GM23248 (cell line): ENCODE measurements at regions not wholly inside any gene's neighbourhood (a gene's known extent, or its start where the extent isn't known, plus 50 kb on each side); places are given as distances from the start of the nearest gene placed in this dataset.

Experiments used
- EZH2 ChIP-seq: fragments of 200-600 bp; sonication (generic); IDR thresholded peaks from 2 replicates; pipeline ENCODE4 v1.6.1; 2018; ENCODE audit warnings: antibody characterized with exemption, mild to moderate bottlenecking; ENCODE audit not compliant: insufficient read depth, poor library complexity, severe bottlenecking
- EZH2phosphoT487 ChIP-seq: fragments of 200-600 bp; sonication (generic); IDR thresholded peaks from 2 replicates; pipeline ENCODE4 v1.6.1; 2018; ENCODE audit warnings: antibody characterized with exemption, moderate library complexity, mild to moderate bottlenecking, low read depth; ENCODE audit not compliant: insufficient read depth

GRCh38 chr13:70235565-70235964 is 127.3 kb upstream of the KLHL1 start:
- TF ChIP-seq EZH2 (no peak), EZH2phosphoT487 (no peak)
